ENCODE measurements at regions not wholly inside any gene's neighbourhood (a gene's known extent, or its start where the extent isn't known, plus 50 kb on each side); places are given as distances from the start of the nearest gene placed in this dataset.

DNA sequence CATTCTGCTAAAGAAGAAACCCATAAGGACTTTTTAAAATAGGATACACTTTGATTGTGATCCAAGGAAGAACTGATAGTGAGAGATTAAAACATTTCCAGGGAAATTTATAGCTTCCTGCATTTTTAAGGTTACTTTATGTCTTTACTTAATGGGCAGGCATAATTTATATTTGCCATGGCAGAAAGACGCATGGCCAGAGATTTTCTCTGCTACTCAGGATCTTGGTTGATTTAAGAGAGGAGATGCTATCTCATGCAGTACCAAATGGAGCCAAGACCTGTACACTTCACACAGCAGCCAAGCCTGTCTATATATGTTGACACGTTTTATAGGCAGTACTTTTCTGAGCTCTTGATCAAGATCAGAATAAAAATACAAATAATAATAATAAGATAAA lies 60.9 kb upstream of the NT5C1B start:
- TF ChIP-seq CTCF (IDR thresholded peaks at IDR 0.05 in 4 of 5, conservative IDR thresholded peaks at IDR 0.05 in 1 of 5) = no peak
- TF ChIP-seq POLR2A (IDR thresholded peaks at IDR 0.05) = no peak
